ENCODE measurements at regions not wholly inside any gene's neighbourhood (a gene's known extent, or its start where the extent isn't known, plus 50 kb on each side); places are given as distances from the start of the nearest gene placed in this dataset.

DNA sequence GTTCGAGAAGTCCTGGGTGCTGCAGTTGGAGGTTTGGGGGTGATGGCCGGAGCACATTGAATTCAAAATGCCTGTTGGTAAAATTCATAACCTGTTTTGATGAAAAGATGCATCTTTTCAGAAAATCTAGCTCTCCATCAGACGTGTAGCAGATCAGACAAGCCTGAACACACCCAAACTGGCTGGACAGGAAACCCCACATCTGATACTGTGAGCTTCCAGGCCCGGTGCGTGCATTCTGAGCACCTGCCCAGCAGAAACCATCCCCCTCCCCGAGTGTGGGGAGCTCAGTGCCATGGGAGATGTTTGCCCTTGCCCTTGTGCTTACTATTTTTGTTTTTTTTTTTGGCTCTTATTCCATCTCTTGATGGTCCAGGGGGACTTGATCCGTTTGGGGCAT lies 417.1 kb downstream of the TCERG1L start:
- no peak for TF ChIP-seq POLR2A (IDR thresholded peaks at IDR 0.05)
- TF ChIP-seq, protein P1, sequence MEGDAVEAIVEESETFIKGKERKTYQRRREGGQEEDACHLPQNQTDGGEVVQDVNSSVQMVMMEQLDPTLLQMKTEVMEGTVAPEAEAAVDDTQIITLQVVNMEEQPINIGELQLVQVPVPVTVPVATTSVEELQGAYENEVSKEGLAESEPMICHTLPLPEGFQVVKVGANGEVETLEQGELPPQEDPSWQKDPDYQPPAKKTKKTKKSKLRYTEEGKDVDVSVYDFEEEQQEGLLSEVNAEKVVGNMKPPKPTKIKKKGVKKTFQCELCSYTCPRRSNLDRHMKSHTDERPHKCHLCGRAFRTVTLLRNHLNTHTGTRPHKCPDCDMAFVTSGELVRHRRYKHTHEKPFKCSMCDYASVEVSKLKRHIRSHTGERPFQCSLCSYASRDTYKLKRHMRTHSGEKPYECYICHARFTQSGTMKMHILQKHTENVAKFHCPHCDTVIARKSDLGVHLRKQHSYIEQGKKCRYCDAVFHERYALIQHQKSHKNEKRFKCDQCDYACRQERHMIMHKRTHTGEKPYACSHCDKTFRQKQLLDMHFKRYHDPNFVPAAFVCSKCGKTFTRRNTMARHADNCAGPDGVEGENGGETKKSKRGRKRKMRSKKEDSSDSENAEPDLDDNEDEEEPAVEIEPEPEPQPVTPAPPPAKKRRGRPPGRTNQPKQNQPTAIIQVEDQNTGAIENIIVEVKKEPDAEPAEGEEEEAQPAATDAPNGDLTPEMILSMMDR (IDR thresholded peaks at IDR 0.05), result no peak
